Activated B cell treated with CpG ODN at 0.5 μM for 24 hours (primary cell): ENCODE measurements at regions not wholly inside any gene's neighbourhood (a gene's known extent, or its start where the extent isn't known, plus 50 kb on each side); places are given as distances from the start of the nearest gene placed in this dataset.

Source experiments
- ATAC-seq: fragments of 200-7000 bp; cut with Tn5 transposase; one replicate; pipeline ENCODE4 v1.10.0; 2021; ENCODE audit warnings: low read depth, mild to moderate bottlenecking, moderate library complexity
- CTCF ChIA-PET: fragments of 350-600 bp; sonication (Branson Sonifier 250); formaldehyde crosslinking; loops from one replicate; lab custom pipeline; 2021; ENCODE audit warnings: antibody characterized with exemption; lab: Charles Lee
- POLR2A ChIA-PET: fragments of 350-600 bp; sonication (Branson Sonifier 250); formaldehyde crosslinking; loops from one replicate; lab custom pipeline; 2021; ENCODE audit warnings: antibody characterized with exemption; lab: Charles Lee
- DNase-seq: peaks from one replicate; pipeline ENCODE4 v3.0.0; 2022
- H3K27ac Mint-ChIP-seq: one replicate; pipeline ENCODE4 v1.8.0; 2020; ENCODE audit warnings: mixed read lengths
- H3K27me3 Mint-ChIP-seq: one replicate; pipeline ENCODE4 v1.8.0; 2021; ENCODE audit warnings: mixed read lengths
- H3K36me3 Mint-ChIP-seq: one replicate; pipeline ENCODE4 v1.8.0; 2021; ENCODE audit warnings: low read depth, mixed read lengths
- H3K4me1 Mint-ChIP-seq: one replicate; pipeline ENCODE4 v1.8.0; 2021; ENCODE audit warnings: mixed read lengths
- H3K4me3 Mint-ChIP-seq: one replicate; pipeline ENCODE4 v1.8.0; 2020; ENCODE audit warnings: mild to moderate bottlenecking, mixed read lengths
- H3K9me3 Mint-ChIP-seq: one replicate; pipeline ENCODE4 v1.8.0; 2020; ENCODE audit warnings: mixed read lengths
- CTCF ChIP-seq: fragments of 200-600 bp; IDR thresholded peaks from one replicate; pipeline ENCODE4 v1.8.0; 2022; ENCODE audit warnings: antibody characterized with exemption, mild to moderate bottlenecking
- intact Hi-C: fragments of 100-400 bp; cut with micrococcal nuclease; formaldehyde crosslinking; loops from one replicate; pipeline ENCODE4 v1.15.1; 2024

GRCh38 chr3:6657591-6657990 is 203.3 kb upstream of the GRM7 start:
- ChIA-PET CTCF (no interaction called here), POLR2A (no interaction called here)
- H3K27ac Mint-ChIP-seq, result no peak overlapping the region
- H3K9me3 Mint-ChIP-seq, result peaks cover 14% of the 10 kb centered on the region
- no peak overlapping the region for H3K4me3 Mint-ChIP-seq
- H3K4me1 Mint-ChIP-seq, result no peaks in the 10 kb centered on the region
- H3K27me3 Mint-ChIP-seq, result no peaks in the 10 kb centered on the region
- H3K36me3 Mint-ChIP-seq, result no peaks in the 10 kb centered on the region
- ATAC-seq (no peak), DNase-seq (no peak)
- no peak for TF ChIP-seq CTCF
- intact Hi-C loops, result no loop called here

- Mint-ChIP-seq H3K36me3 (no peaks in the 10 kb centered on the region), H3K27me3 (no peaks in the 10 kb centered on the region), H3K4me3 (no peak overlapping the region), H3K4me1 (no peaks in the 10 kb centered on the region), H3K27ac (no peak overlapping the region), H3K9me3 (peaks cover 5% of the 10 kb centered on the region)
- intact Hi-C loops, result no loop called here
- ATAC-seq (no peak), DNase-seq (no peak)
- POLR2A ChIA-PET, result no interaction called here
- CTCF ChIA-PET, result no interaction called here
- no peak for TF ChIP-seq CTCF
These were observed 193.6 kb upstream of the GRM7 start for GRCh38 chr3:6667354-6667753.

- CTCF ChIA-PET, result no interaction called here
- Mint-ChIP-seq H3K4me3 (no peak overlapping the region), H3K27me3 (no peaks in the 10 kb centered on the region), H3K4me1 (no peaks in the 10 kb centered on the region), H3K27ac (no peak overlapping the region), H3K36me3 (no peaks in the 10 kb centered on the region), H3K9me3 (peaks cover 5% of the 10 kb centered on the region)
- no peak for ATAC-seq
- POLR2A ChIA-PET, result no interaction called here
- DNase-seq, result no peak
- intact Hi-C loops, result no loop called here
- no peak for TF ChIP-seq CTCF
These were observed 189.6 kb upstream of the GRM7 start for GRCh38 chr3:6671363-6671762.

GRCh38 chr3:6679510-6679909 is 181.4 kb upstream of the GRM7 start:
- Mint-ChIP-seq H3K27ac (no peak overlapping the region), H3K9me3 (peaks cover 11% of the 10 kb centered on the region), H3K27me3 (no peaks in the 10 kb centered on the region), H3K4me1 (no peaks in the 10 kb centered on the region), H3K36me3 (no peaks in the 10 kb centered on the region), H3K4me3 (no peak overlapping the region)
- DNase-seq, result no peak
- POLR2A ChIA-PET, result no interaction called here
- CTCF ChIA-PET, result no interaction called here
- no peak for TF ChIP-seq CTCF
- ATAC-seq, result no peak
- intact Hi-C loops, result no loop called here

GRCh38 chr3:6680119-6680806 is 180.7 kb upstream of the GRM7 start:
- Mint-ChIP-seq H3K27me3 (no peaks in the 10 kb centered on the region), H3K4me3 (no peak overlapping the region), H3K36me3 (no peaks in the 10 kb centered on the region), H3K4me1 (no peaks in the 10 kb centered on the region), H3K9me3 (peaks cover 11% of the 10 kb centered on the region), H3K27ac (no peak overlapping the region)
- DNase-seq (no peak), ATAC-seq (no peak)
- ChIA-PET POLR2A (no interaction called here), CTCF (no interaction called here)
- no peak for TF ChIP-seq CTCF
- intact Hi-C loops, result no loop called here
